WTC11 (cell line): ENCODE measurements at regions not wholly inside any gene's neighbourhood (a gene's known extent, or its start where the extent isn't known, plus 50 kb on each side); places are given as distances from the start of the nearest gene placed in this dataset.

Experiments
- ATF2 ChIP-seq: sonication (generic); formaldehyde crosslinking; IDR thresholded peaks from 2 replicates; pipeline ENCODE4 v1.8.1; 2022; ENCODE audit warnings: low read depth, missing genetic modification reagents, borderline replicate concordance
- JUN ChIP-seq: sonication (generic); formaldehyde crosslinking; IDR thresholded peaks from 2 replicates; pipeline ENCODE4 v1.8.0; 2023; ENCODE audit warnings: mild to moderate bottlenecking, missing genetic modification reagents
- MAX ChIP-seq: sonication (generic); formaldehyde crosslinking; IDR thresholded peaks from 2 replicates; pipeline ENCODE4 v1.8.0; 2022; ENCODE audit warnings: mild to moderate bottlenecking, missing genetic modification reagents
- TCF7 ChIP-seq: sonication (generic); formaldehyde crosslinking; IDR thresholded peaks from 2 replicates; pipeline ENCODE4 v1.8.0; 2022; ENCODE audit warnings: mild to moderate bottlenecking, low read depth, missing genetic modification reagents, moderate library complexity

- no peak for TF ChIP-seq JUN
- no peak for TF ChIP-seq MAX (CRISPR knock-in tag)
- TF ChIP-seq ATF2 (CRISPR knock-in tag): no peak
- no peak for TF ChIP-seq TCF7 (CRISPR knock-in tag)
These were observed 605.7 kb upstream of the PABPC4L start for GRCh38 chr4:134807231-134807745.
